ENCODE measurements at regions not wholly inside any gene's neighbourhood (a gene's known extent, or its start where the extent isn't known, plus 50 kb on each side); places are given as distances from the start of the nearest gene placed in this dataset.

GRCh38 chr16:73150786-73151185 is 102.9 kb upstream of the ZFHX3 start:
- no peak for TF ChIP-seq POLR2AphosphoS5 (IDR thresholded peaks at IDR 0.05; ENCODE audit: low read depth, low read length)
- no peak for TF ChIP-seq POLR2A (IDR thresholded peaks at IDR 0.05; ENCODE audit: low read depth, low read length)
- no peak for TF ChIP-seq TAF1 (IDR thresholded peaks at IDR 0.05; ENCODE audit: borderline replicate concordance, low read depth, low read length)
